ENCODE measurements at regions not wholly inside any gene's neighbourhood (a gene's known extent, or its start where the extent isn't known, plus 50 kb on each side); places are given as distances from the start of the nearest gene placed in this dataset.

DNA sequence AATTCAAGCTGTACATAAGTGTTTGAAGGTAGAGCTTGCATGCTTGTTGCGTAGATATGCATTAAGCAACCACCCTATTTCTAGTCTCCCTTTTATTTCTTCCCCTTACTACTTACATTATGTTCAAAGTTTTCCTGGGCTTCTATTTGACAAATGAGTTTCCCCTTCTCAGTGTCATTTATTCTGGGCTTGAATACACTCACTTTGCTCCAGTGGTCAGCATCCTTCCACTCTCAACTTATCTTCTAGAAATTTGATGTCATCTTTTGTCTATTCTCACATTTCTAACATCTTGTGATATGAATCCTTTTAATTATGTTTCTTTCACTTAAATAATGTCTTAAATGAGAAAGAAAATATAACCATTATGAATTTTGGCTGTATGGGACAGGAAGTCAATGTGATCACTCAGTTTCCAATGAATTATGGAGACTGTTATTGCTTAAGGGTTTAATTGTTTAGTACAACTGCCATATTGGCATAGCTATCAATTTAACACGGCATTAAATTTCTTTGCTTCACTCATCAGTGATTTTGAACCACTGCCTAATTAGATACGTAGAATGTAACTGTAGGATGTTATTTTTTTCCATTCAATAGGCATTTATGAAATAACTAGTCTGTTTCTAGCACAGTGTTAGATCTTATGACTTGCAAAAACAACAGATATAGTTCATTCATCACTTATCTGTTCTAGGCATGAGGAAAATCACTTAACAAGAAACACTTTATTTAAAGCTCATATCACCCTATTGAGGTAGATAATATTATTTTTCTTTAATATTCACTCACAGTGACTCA lies 105.5 kb upstream of the CDH12 start:
- Histone ChIP-seq H3K4me1 (ENCODE audit: control insufficient read depth in 5 of 5, insufficient read depth in 5 of 5, low read length in 5 of 5) (no peaks in the 10 kb centered on the region), H3K9ac (ENCODE audit: insufficient read depth in 1 of 2, low read length in 2 of 2) (no peak overlapping the region), H3K4me3 (no peak overlapping the region), H3K36me3 (ENCODE audit: control insufficient read depth in 4 of 4, insufficient read depth in 4 of 4, low read length in 4 of 4) (no peaks in the 10 kb centered on the region), H3K27me3 (ENCODE audit: control insufficient read depth in 3 of 3, insufficient read depth in 3 of 3, low read length in 2 of 3) (no peaks in the 10 kb centered on the region), H3K9me3 (ENCODE audit: control insufficient read depth in 4 of 4, insufficient read depth in 3 of 4, low read length in 3 of 4) (no peaks in the 10 kb centered on the region), H3K27ac (ENCODE audit: low read depth in 1 of 2, low read length in 1 of 2) (no peak overlapping the region)
- TF ChIP-seq, protein P1, sequence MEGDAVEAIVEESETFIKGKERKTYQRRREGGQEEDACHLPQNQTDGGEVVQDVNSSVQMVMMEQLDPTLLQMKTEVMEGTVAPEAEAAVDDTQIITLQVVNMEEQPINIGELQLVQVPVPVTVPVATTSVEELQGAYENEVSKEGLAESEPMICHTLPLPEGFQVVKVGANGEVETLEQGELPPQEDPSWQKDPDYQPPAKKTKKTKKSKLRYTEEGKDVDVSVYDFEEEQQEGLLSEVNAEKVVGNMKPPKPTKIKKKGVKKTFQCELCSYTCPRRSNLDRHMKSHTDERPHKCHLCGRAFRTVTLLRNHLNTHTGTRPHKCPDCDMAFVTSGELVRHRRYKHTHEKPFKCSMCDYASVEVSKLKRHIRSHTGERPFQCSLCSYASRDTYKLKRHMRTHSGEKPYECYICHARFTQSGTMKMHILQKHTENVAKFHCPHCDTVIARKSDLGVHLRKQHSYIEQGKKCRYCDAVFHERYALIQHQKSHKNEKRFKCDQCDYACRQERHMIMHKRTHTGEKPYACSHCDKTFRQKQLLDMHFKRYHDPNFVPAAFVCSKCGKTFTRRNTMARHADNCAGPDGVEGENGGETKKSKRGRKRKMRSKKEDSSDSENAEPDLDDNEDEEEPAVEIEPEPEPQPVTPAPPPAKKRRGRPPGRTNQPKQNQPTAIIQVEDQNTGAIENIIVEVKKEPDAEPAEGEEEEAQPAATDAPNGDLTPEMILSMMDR (IDR thresholded peaks at IDR 0.05; ENCODE audit: control extremely low read depth, extremely low read depth): no peak
- WGBS, 2 donors: 74 to 88% methylated on average over 3 of the region's 3 CpGs
- ATAC-seq (ENCODE audit: insufficient read depth, low FRiP score): no peak
- no peak for DNase-seq

DNA sequence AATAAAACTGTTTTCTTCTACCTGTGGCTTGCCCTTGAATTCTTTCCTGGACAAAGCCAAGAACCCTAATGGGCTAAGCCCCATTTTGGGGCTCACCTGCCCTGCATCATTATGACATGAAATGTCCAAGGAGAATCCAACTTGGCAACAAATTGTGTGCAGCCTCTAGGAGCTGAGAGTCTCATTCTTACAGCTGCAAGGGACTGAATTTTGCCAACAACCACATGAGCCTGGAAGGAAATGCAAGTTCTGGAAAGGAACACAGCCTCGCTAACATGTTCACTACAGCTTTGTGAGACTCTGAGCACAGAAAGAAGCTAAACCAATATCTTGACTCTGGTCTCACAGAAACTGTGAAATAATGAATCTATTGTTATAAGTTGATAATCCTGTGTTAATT lies 94.8 kb upstream of the CDH12 start:
- Histone ChIP-seq H3K36me3 (ENCODE audit: control insufficient read depth in 4 of 4, insufficient read depth in 4 of 4, low read length in 4 of 4) (no peaks in the 10 kb centered on the region), H3K9ac (ENCODE audit: insufficient read depth in 1 of 2, low read length in 2 of 2) (no peak overlapping the region), H3K27me3 (ENCODE audit: control insufficient read depth in 3 of 3, insufficient read depth in 3 of 3, low read length in 2 of 3) (no peaks in the 10 kb centered on the region), H3K4me1 (ENCODE audit: control insufficient read depth in 5 of 5, insufficient read depth in 5 of 5, low read length in 5 of 5) (no peaks in the 10 kb centered on the region), H3K4me3 (no peak overlapping the region), H3K9me3 (ENCODE audit: control insufficient read depth in 4 of 4, insufficient read depth in 3 of 4, low read length in 3 of 4) (no peaks in the 10 kb centered on the region), H3K27ac (ENCODE audit: low read depth in 1 of 2, low read length in 1 of 2) (no peak overlapping the region)
- ATAC-seq (ENCODE audit: insufficient read depth, low FRiP score): no peak
- TF ChIP-seq, protein P1 (IDR thresholded peaks at IDR 0.05; ENCODE audit: control extremely low read depth, extremely low read depth): no peak
- DNase-seq: peak in 1 of 3 donors; percentile 16
- 80 to 85% methylated on average over 1 of the region's 1 CpG for WGBS, 2 donors

DNA sequence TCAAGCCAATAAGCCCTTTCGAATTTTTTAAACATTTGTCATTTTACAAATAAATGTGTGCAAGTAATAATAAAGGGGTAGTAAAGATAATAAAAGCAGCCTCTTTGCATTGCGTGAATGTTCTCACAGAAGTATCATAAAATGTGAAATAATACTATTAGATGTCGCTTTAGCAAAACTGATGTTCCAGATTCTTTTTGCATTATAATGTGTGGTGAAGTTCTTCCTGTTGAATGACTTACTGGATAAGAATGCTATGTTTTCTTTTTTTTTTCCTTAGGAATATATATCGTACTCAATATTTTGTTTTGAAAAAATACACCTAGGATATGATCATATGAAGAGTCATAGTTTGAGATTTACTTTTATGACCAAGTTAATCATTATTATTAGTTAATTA lies 85.2 kb upstream of the CDH12 start:
- Histone ChIP-seq H3K36me3 (ENCODE audit: control insufficient read depth in 4 of 4, insufficient read depth in 4 of 4, low read length in 4 of 4) (no peaks in the 10 kb centered on the region), H3K9ac (ENCODE audit: insufficient read depth in 1 of 2, low read length in 2 of 2) (no peak overlapping the region), H3K4me3 (no peak overlapping the region), H3K27ac (ENCODE audit: low read depth in 1 of 2, low read length in 1 of 2) (no peak overlapping the region), H3K4me1 (ENCODE audit: control insufficient read depth in 5 of 5, insufficient read depth in 5 of 5, low read length in 5 of 5) (no peaks in the 10 kb centered on the region), H3K9me3 (ENCODE audit: control insufficient read depth in 4 of 4, insufficient read depth in 3 of 4, low read length in 3 of 4) (no peaks in the 10 kb centered on the region), H3K27me3 (ENCODE audit: control insufficient read depth in 3 of 3, insufficient read depth in 3 of 3, low read length in 2 of 3) (no peaks in the 10 kb centered on the region)
- TF ChIP-seq, protein P1 (IDR thresholded peaks at IDR 0.05; ENCODE audit: control extremely low read depth, extremely low read depth): no peak
- ATAC-seq (ENCODE audit: insufficient read depth, low FRiP score) (no peak), DNase-seq (no peak)
- WGBS, 2 donors: 90 to 95% methylated on average over 4 of the region's 4 CpGs

Measured in lung (tissue), 11 donors.